Endothelial cell of umbilical vein (primary cell): ENCODE measurements at regions not wholly inside any gene's neighbourhood (a gene's known extent, or its start where the extent isn't known, plus 50 kb on each side); places are given as distances from the start of the nearest gene placed in this dataset.

ENCODE experiments used
- BruUV-seq: library from RNA; stranded (reverse); fragments of 400-500 nt; replicated peaks from 2 replicates; lab custom pipeline; 2021; lab: Mats Ljungman, UMichigan
- CTCF ChIA-PET: fragments of 300-600, 350-600 bp; sonication (Branson Sonifier 250); formaldehyde crosslinking; loops from one replicate; lab custom pipeline; 2021; ENCODE audit warnings: antibody characterized with exemption, inconsistent platforms; lab: Charles Lee
- POLR2A ChIA-PET: fragments of 300-600, 350-600 bp; sonication (Branson Sonifier 250); formaldehyde crosslinking; loops from one replicate; lab custom pipeline; 2021; ENCODE audit warnings: antibody characterized with exemption, inconsistent platforms; lab: Charles Lee
- DNase-seq: peaks from one replicate; pipeline ENCODE4 v3.0.0-alpha.2; 2011; ENCODE audit warnings: low read depth, low spot score
- FAIRE-seq: peaks from 2 replicates; lab custom pipeline; 2011; peaks lifted over from hg19 to GRCh38; lab: Jason Lieb, UNC
- H2AFZ ChIP-seq: 2 replicates; pipeline ENCODE4 v1.6.0; 2012; ENCODE audit warnings: low read depth, low read length, control low read depth, inconsistent platforms
- H3K27ac ChIP-seq: 2 replicates; pipeline ENCODE4 v1.5.1; 2011; ENCODE audit warnings: low read depth, mild to moderate bottlenecking, control low read depth, low read length, moderate library complexity; ENCODE audit not compliant: insufficient read depth
- H3K27me3 ChIP-seq, 2 experiments: 2 replicates each; pipeline versions ENCODE4 v1.6.0 to v1.6.1; 2011; ENCODE audit warnings: low read length in 2 of 2, mixed read lengths in 1 of 2; ENCODE audit not compliant: control insufficient read depth in 2 of 2, insufficient read depth in 2 of 2
- H3K36me3 ChIP-seq, 2 experiments: 2 replicates in 1 of 2; 3 replicates in 1 of 2; pipeline ENCODE4 v1.5.1; 2011; ENCODE audit warnings: low read length in 2 of 2, mild to moderate bottlenecking in 1 of 2, moderate library complexity in 1 of 2; ENCODE audit not compliant: control insufficient read depth in 2 of 2, insufficient read depth in 2 of 2; ENCODE audit errors: extremely low read depth in 1 of 2
- H3K4me1 ChIP-seq: 3 replicates; pipeline ENCODE4 v1.5.1; 2011; ENCODE audit warnings: mild to moderate bottlenecking, low read length; ENCODE audit not compliant: control insufficient read depth, insufficient read depth; ENCODE audit errors: extremely low read depth
- H3K4me2 ChIP-seq: 2 replicates; pipeline ENCODE4 v1.6.1; 2011; ENCODE audit warnings: low read length, control low read depth, mixed read lengths; ENCODE audit not compliant: insufficient read depth
- H3K4me3 ChIP-seq, 3 experiments: fragments of 200-600 bp in 1 of 3; sonication (generic), shearing (Covaris generic) in 1 of 3; replicated peaks in 1 of 3; 2 replicates each; pipeline ENCODE4 v1.5.1; 2011 to 2016; ENCODE audit warnings: control low read depth in 3 of 3, low read length in 3 of 3, mild to moderate bottlenecking in 2 of 3, inconsistent platforms in 1 of 3, low read depth in 1 of 3, moderate library complexity in 1 of 3; ENCODE audit not compliant: insufficient read depth in 1 of 3
- H3K79me2 ChIP-seq: 2 replicates; pipeline ENCODE4 v1.6.0; 2012; ENCODE audit warnings: low read length, inconsistent platforms; ENCODE audit not compliant: control insufficient read depth, insufficient read depth
- H3K9ac ChIP-seq: replicated peaks from 2 replicates; pipeline ENCODE3; 2011; ENCODE audit warnings: low read length, control low read depth; ENCODE audit not compliant: insufficient read depth; ENCODE audit errors: extremely low read depth
- H3K9me1 ChIP-seq: replicated peaks from 3 replicates; pipeline ENCODE4 v1.6.0; 2011; ENCODE audit warnings: mild to moderate bottlenecking, low read length; ENCODE audit not compliant: control insufficient read depth, insufficient read depth; ENCODE audit errors: extremely low read depth
- H3K9me3 ChIP-seq: replicated peaks from 2 replicates; pipeline ENCODE4 v1.5.1; 2012; ENCODE audit warnings: low read length, inconsistent platforms; ENCODE audit not compliant: control insufficient read depth, insufficient read depth
- H4K20me1 ChIP-seq: replicated peaks from 2 replicates; pipeline ENCODE3; 2011; ENCODE audit warnings: mild to moderate bottlenecking, low read length; ENCODE audit not compliant: control insufficient read depth, insufficient read depth; ENCODE audit errors: extremely low read depth
- CTCF ChIP-seq, 2 donors: IDR thresholded peaks; 1 replicate in 1 of 2; 2 replicates in 1 of 2; pipeline ENCODE4 v1.5.1; 2011; ENCODE audit warnings: low read length in 2 of 2, mild to moderate bottlenecking in 2 of 2, moderate library complexity in 2 of 2, control low read depth in 1 of 2, inconsistent platforms in 1 of 2, low read depth in 1 of 2; ENCODE audit not compliant: insufficient read depth in 1 of 2; ENCODE audit errors: extremely low read depth in 1 of 2
- EZH2 ChIP-seq: IDR thresholded peaks from 2 replicates; pipeline ENCODE4 v1.6.1; 2012; ENCODE audit warnings: borderline replicate concordance, low read depth, mild to moderate bottlenecking, moderate library complexity, low read length, inconsistent platforms; ENCODE audit not compliant: severe bottlenecking
- FOS ChIP-seq: IDR thresholded peaks from 2 replicates; pipeline ENCODE4 v1.6.1; 2011; ENCODE audit warnings: mild to moderate bottlenecking, low read length, moderate library complexity, borderline replicate concordance; ENCODE audit not compliant: insufficient read depth
- GATA2 ChIP-seq: IDR thresholded peaks from 2 replicates; pipeline ENCODE4 v1.7.0; 2011; ENCODE audit warnings: low read depth, mild to moderate bottlenecking, moderate library complexity, mixed read lengths, low read length; ENCODE audit not compliant: insufficient read length, insufficient read depth
- JUN ChIP-seq: IDR thresholded peaks from 2 replicates; pipeline ENCODE4 v1.6.1; 2011; ENCODE audit warnings: borderline replicate concordance, low read depth; ENCODE audit not compliant: insufficient read length, insufficient read depth
- MYC ChIP-seq: IDR thresholded peaks from one replicate; pipeline ENCODE4 v1.6.1; 2011; ENCODE audit warnings: mild to moderate bottlenecking, low read depth, low read length
- POLR2A ChIP-seq: IDR thresholded peaks from 2 replicates; pipeline ENCODE4 v1.6.1; 2012; ENCODE audit warnings: low read depth, mild to moderate bottlenecking, control low read depth, low read length
- POLR2AphosphoS5 ChIP-seq: IDR thresholded peaks from 2 replicates; pipeline ENCODE4 v1.6.1; 2012; ENCODE audit warnings: low read depth, mild to moderate bottlenecking, control low read depth, low read length, moderate library complexity; ENCODE audit not compliant: insufficient read depth
- dilution Hi-C: fragments of 300-500 bp; cut with MboI; formaldehyde crosslinking; loops from one replicate; pipeline ENCODE4 v1.15.0; 2019; ENCODE audit warnings: low sequenced_read_pairs; ENCODE audit not compliant: extremely low pct_ligation_motif_present
- intact Hi-C: fragments of 100-400 bp; cut with micrococcal nuclease; formaldehyde crosslinking; loops from one replicate; pipeline ENCODE4 v1.10.0; 2022
- TF ChIP-seq, protein P1 (sequence below): IDR thresholded peaks from 2 replicates; pipeline ENCODE4 v1.6.1; 2011; ENCODE audit not compliant: insufficient read depth, insufficient read length

DNA sequence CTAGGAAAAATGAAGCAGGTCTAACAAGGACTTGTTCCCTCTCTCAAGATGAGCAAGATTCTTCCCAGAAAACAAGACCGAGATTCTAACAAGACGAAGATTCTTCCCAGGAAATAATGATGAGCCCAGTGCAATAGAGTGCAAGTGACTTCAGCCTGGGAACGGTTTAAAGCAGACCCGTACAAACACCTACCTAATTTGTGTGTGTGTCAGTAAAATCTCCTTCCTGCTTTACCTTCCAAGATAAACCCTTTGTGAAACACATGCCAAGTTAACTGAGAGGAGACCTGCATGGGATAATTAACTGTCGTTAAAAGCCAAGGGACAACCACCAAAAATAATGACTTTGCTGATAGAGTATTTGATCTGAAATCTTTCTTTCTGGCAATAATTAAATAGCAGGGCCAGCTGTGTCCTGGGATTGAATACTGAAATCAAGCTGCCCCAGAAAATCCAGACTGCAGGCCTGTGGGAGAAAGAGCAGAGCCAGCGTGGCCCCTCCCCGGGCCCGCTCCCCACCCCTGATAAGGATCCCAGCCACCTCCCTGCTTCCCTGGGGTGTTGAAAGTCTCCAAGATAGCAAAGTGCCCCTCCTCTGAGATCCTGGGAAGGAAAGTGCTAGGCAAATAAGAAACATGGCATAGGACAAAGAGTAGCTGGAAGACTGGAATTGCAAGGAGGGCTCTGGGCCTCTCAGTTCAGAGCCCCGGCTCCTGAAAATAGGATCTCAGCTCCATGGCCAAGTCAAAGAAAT is 145.5 kb downstream of the CYP26B1 start:
- peaks cover 3% of the 10 kb centered on the region in 2 experiments for H3K27me3 ChIP-seq
- H4K20me1 ChIP-seq, result no peaks in the 10 kb centered on the region
- H3K36me3 ChIP-seq, result no peaks in the 10 kb centered on the region
- H3K9me1 ChIP-seq, result no peaks in the 10 kb centered on the region
- no peak overlapping the region for H2AFZ ChIP-seq
- H3K27ac ChIP-seq, result no peak overlapping the region
- H3K79me2 ChIP-seq, result no peaks in the 10 kb centered on the region
- BruUV-seq, result no TSS peak
- H3K4me2 ChIP-seq, result no peak overlapping the region
- H3K9me3 ChIP-seq, result no peaks in the 10 kb centered on the region
- POLR2A ChIA-PET, result no interaction called here
- intact Hi-C loops (no loop called here), dilution Hi-C loops (no loop called here)
- FAIRE-seq (no peak), DNase-seq (no peak)
- H3K9ac ChIP-seq, result no peak overlapping the region
- no peaks in the 10 kb centered on the region for H3K4me1 ChIP-seq
- CTCF ChIA-PET, result interaction anchor here (0.9 kb wide), 1 partner anchor 78 kb away, joined by 3 read pairs; no protein-coding TSS in a partner anchor
- no peak overlapping the region for H3K4me3 ChIP-seq
- TF ChIP-seq MYC (no peak), POLR2AphosphoS5 (no peak), CTCF (IDR thresholded peaks at IDR 0.05; ENCODE audit: extremely low read depth in 1 of 2, insufficient read depth in 1 of 2, low read depth in 1 of 2, low read length in 2 of 2) (no peak), FOS (no peak), EZH2 (no peak), POLR2A (no peak), GATA2 (no peak), JUN (no peak)
- TF ChIP-seq, protein P1, sequence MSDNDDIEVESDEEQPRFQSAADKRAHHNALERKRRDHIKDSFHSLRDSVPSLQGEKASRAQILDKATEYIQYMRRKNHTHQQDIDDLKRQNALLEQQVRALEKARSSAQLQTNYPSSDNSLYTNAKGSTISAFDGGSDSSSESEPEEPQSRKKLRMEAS, result no peak
